ENCODE measurements at regions not wholly inside any gene's neighbourhood (a gene's known extent, or its start where the extent isn't known, plus 50 kb on each side); places are given as distances from the start of the nearest gene placed in this dataset.

DNA sequence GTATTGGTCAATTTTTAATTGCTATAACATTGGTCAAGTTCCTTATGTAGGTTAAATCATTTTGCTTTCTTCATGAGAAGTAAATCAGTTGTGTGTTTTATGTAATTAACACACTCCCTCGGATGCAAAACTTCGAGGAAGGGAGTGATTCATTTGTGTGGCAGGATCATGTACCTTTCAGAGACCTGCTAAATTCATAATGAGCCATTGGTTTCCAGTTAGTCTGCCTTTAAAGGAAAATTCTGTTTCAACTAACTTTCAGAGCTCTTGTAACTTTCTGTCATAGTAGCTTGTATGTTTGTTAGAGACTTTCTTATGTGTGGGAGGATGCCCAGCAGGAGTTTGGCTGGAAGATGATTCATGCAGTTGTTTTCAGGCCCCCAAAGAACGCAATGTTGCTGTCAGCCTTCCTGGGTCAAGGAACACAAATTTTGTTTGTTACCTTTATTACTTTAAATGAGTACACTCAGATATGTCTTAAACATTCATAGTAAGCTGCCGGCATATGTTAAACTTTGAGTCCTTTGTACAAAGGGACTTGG is 72.1 kb downstream of the GPR101 start:
- TF ChIP-seq SIN3A (IDR thresholded peaks at IDR 0.05; ENCODE audit: borderline replicate concordance in 2 of 2, control insufficient read depth in 1 of 2, low read depth in 2 of 2, low read length in 2 of 2) (no peak), CTCF (IDR thresholded peaks at IDR 0.05 in 2 of 3, conservative IDR thresholded peaks at IDR 0.05 in 1 of 3; ENCODE audit: insufficient read depth in 2 of 3, low read depth in 1 of 3, low read length in 3 of 3) (no peak), SMC3 (conservative IDR thresholded peaks at IDR 0.05; ENCODE audit: insufficient read depth, low read depth, low read length) (no peak), RAD51 (IDR thresholded peaks at IDR 0.05; ENCODE audit: borderline replicate concordance, low read depth) (no peak), CAMTA2 (CRISPR knock-in tag; conservative IDR thresholded peaks at IDR 0.05) (no peak), SREBF1 (IDR thresholded peaks at IDR 0.05; ENCODE audit: borderline replicate concordance, low read depth, low read length) (no peak), POLR2A (conservative IDR thresholded peaks at IDR 0.05) (no peak), POLR2AphosphoS2 (IDR thresholded peaks at IDR 0.05; ENCODE audit: low read length) (no peak), ZNF133 (CRISPR knock-in tag; IDR thresholded peaks at IDR 0.05) (no peak), ZNF311 (CRISPR knock-in tag; IDR thresholded peaks at IDR 0.05) (no peak), HDAC2 (IDR thresholded peaks at IDR 0.05) (no peak), FOSL1 (tag; conservative IDR thresholded peaks at IDR 0.05) (no peak)
- TF ChIP-seq, protein P1, sequence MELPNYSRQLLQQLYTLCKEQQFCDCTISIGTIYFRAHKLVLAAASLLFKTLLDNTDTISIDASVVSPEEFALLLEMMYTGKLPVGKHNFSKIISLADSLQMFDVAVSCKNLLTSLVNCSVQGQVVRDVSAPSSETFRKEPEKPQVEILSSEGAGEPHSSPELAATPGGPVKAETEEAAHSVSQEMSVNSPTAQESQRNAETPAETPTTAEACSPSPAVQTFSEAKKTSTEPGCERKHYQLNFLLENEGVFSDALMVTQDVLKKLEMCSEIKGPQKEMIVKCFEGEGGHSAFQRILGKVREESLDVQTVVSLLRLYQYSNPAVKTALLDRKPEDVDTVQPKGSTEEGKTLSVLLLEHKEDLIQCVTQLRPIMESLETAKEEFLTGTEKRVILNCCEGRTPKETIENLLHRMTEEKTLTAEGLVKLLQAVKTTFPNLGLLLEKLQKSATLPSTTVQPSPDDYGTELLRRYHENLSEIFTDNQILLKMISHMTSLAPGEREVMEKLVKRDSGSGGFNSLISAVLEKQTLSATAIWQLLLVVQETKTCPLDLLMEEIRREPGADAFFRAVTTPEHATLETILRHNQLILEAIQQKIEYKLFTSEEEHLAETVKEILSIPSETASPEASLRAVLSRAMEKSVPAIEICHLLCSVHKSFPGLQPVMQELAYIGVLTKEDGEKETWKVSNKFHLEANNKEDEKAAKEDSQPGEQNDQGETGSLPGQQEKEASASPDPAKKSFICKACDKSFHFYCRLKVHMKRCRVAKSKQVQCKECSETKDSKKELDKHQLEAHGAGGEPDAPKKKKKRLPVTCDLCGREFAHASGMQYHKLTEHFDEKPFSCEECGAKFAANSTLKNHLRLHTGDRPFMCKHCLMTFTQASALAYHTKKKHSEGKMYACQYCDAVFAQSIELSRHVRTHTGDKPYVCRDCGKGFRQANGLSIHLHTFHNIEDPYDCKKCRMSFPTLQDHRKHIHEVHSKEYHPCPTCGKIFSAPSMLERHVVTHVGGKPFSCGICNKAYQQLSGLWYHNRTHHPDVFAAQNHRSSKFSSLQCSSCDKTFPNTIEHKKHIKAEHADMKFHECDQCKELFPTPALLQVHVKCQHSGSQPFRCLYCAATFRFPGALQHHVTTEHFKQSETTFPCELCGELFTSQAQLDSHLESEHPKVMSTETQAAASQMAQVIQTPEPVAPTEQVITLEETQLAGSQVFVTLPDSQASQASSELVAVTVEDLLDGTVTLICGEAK (IDR thresholded peaks at IDR 0.05) = no peak
- TF ChIP-seq, protein P1 (CRISPR knock-in tag; IDR thresholded peaks at IDR 0.05) = no peak
